GM18867 (cell line): ENCODE measurements at regions not wholly inside any gene's neighbourhood (a gene's known extent, or its start where the extent isn't known, plus 50 kb on each side); places are given as distances from the start of the nearest gene placed in this dataset.

Source experiments
- ATAC-seq: cut with Tn5 transposase; IDR thresholded peaks from one replicate; pipeline ENCODE4 v1.9.1; 2021; ENCODE audit warnings: mild to moderate bottlenecking, moderate library complexity; ENCODE audit not compliant: unreplicated experiment

GRCh38 chr4:52269761-52270160 is 218.7 kb downstream of the SPATA18 start:
- ATAC-seq, result no peak

- no peak for ATAC-seq
These were observed 222.8 kb downstream of the SPATA18 start for GRCh38 chr4:52273885-52274284.

- ATAC-seq, result no peak
These were observed 237.2 kb downstream of the SPATA18 start for GRCh38 chr4:52288212-52288855.

GRCh38 chr4:52290466-52290865 is 239.4 kb downstream of the SPATA18 start:
- ATAC-seq, result no peak

DNA sequence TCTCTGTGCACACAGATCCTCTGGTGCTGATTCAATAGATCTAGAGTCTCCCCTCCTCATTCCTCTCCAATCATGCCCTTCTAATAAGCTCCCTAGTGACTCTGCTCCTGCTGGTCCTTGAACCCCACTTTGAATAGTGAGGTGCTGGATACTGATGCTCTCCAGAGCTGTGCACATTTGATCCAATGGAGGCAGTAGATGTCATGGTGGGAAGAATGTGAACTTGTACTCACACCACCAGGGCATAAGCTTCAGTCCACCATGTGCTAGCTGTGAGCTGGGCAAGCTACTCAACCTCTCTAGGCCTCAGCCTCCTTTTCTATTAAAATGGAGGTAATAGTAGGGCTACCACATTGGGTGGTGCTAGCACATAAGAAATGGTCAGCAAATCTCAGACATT is 241.1 kb downstream of the SPATA18 start:
- no peak for ATAC-seq

DNA sequence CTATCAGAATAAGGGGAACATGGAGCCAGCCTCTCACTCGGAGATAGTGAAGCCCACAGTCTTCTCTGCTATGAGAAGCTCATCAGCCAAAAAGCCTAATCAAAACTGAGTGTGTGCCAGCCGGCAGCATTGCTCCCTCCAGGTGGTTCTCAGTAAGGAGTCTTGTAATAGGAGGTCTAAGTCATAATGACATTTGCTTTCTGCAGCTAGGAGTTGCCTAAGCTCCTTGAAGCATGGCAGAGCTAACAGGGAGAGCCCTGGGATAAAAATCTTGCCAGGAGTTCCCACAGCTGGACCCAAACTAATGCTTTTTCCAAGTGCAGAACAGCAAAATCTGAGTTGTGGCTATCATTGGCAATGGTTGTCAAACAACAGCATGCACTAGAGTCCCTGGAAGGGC is 245.2 kb downstream of the SPATA18 start:
- no peak for ATAC-seq

DNA sequence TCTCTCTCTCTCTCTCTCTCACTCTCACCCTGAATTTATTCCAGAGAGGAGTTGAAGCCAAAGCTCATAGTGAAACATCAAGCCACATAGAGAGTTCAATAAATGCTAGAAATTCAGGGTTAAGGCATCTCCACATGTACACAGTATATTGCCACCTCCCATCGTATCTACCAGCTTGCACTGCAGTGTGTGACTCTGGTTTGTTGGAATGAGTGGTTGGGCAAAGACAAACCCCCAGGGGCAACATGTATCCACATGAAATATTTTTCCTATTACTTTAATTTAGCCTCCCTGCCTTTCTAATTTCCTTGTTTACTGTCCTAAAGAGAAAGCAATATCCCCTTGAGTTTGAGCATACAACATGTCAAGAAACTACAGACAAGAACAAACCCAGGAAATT is 247.3 kb downstream of the SPATA18 start:
- ATAC-seq, result no peak

- no peak for ATAC-seq
These were observed 248.0 kb downstream of the SPATA18 start for GRCh38 chr4:52299120-52299519.

- ATAC-seq, result no peak
These were observed 260.5 kb downstream of the SPATA18 start for GRCh38 chr4:52311464-52312125.

- ATAC-seq, result no peak
These were observed 261.6 kb downstream of the SPATA18 start for GRCh38 chr4:52312722-52313121.

- no peak for ATAC-seq
These were observed 266.3 kb downstream of the SPATA18 start for GRCh38 chr4:52317361-52317879.

GRCh38 chr4:52317981-52318380 is 266.9 kb downstream of the SPATA18 start:
- no peak for ATAC-seq

DNA sequence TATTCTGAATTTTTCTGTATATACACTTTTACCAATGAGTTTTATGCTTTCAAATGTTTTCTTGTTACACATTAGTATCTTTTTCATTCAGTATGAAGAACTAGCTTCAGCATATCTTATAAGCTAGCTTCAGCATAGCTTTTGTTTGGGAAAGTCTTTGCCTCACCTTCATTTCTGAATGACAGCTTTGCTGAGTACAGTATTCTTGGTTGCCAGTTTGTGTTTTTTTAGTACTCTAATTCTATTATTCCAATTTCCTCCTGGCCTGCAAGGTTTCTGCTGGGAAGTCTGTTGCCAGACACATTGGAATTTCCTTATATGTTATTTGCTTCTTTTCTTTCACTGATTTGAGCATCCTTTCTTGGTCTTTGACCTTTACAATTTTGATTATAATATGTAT is 278.8 kb downstream of the SPATA18 start:
- ATAC-seq, result no peak

GRCh38 chr4:52343595-52343994 is 292.5 kb downstream of the SPATA18 start:
- no peak for ATAC-seq

DNA sequence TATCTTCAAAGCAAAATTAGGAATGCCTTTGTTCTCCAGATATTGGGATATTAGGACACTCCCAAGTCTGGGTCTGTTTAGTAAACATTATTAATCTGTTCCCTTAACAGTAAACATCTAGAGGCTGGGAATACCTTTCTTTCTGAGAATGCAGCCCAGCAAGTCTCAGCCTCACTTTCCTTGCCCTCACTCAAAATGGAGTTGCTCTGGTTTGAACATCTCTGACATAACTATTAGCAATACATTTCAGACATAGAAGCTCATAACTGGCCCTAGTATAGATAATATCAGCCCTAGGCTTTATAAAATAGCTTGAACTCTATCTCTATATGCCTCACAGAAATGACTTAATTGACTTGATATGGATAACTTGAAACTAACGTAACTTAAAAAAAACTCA is 299.8 kb downstream of the SPATA18 start:
- ATAC-seq, result no peak

DNA sequence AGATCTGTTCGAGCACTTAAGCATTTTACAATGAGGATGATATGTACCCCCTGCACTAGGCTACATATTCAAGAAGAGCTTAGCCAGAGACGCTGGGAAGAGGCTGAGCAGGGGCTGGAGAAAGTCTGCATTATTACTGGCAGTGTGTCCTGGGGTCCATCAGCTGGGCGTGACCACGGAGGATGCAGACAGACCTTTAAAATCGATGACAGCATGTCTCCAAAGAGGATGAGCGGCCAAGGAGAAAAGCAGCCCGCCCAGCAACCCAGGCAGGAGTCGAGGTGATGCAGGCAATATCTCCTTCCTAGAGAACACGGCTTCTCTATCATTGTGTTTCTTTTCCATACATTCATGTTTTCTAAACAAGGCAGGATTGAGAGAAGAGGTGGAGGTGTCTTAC is 300.7 kb downstream of the USP46 start:
- ATAC-seq, result no peak

DNA sequence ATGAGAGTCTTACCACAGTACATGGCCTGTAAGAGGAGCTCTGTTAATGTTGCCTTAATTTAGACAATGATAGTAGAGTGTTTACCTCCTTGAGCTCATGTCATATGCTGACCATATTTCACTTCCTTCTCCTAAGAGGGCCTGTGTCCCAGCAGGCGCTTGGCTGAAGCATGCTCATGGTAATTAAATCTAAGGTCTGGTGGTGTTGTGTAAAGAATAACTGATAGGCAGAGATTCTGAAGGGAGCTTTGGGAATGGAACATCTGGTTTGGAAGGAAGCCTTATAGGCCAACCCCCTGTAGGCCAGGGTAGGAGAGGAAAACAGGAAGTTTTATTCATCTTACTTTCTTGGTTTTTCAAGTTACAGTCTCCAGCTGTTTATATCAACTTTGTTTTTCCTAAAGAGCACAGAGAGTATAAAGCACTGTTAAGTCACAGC is 300.2 kb downstream of the USP46 start:
- no peak for ATAC-seq

GRCh38 chr4:52366191-52366590 is 292.9 kb downstream of the USP46 start:
- no peak for ATAC-seq

DNA sequence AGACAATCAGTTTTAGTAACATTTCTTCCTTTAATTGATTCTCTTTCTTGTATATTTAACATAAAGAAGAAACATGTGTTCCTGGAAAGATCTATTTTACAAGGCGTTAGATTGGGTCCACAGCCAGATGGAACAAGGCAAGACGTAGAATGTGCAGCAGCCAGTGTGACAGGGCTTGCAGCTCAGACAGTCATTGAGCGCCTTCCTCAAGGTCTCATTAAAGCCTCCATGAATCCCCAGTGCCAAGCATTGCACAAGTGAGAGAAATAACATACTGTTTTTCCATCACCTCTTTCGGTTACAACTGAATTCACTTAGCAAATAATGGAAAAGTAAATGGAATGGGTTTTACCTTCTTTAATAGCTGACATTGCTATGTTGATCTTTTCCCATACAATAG is 292.5 kb downstream of the USP46 start:
- ATAC-seq, result no peak

- ATAC-seq, result no peak
These were observed 291.7 kb downstream of the USP46 start for GRCh38 chr4:52367282-52367830.

DNA sequence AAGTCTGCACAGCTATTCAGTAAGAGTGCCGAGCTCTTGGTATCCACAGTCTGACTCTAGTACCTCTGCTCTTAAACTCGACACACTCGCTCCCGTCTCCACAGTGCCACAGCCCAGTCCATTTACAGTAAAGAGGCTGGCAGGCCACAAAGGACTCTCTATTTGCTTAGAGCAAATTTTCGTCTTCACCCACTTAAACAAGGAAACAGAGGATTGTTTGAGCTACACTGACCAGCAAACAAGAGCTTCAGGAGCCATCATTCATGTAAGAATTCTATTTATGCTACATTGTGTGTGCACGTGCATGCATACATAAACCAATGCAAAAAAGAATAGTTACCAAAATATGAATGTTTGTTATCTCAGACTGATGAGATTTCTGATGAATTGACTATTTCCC is 290.2 kb downstream of the USP46 start:
- no peak for ATAC-seq

GRCh38 chr4:52369649-52370048 is 289.5 kb downstream of the USP46 start:
- no peak for ATAC-seq
